Mucosa of rectum (tissue), 2 donors: ENCODE measurements at regions not wholly inside any gene's neighbourhood (a gene's known extent, or its start where the extent isn't known, plus 50 kb on each side); places are given as distances from the start of the nearest gene placed in this dataset.
"Not testable (repeated sequence)": the region's sequence is repeated elsewhere in the genome, so short reads cannot be mapped to it uniquely, and the experiment has no call there.

ENCODE experiments used
- H3K27ac ChIP-seq, 2 donors: one replicate each; pipeline ENCODE4 v1.7.0; 2013; ENCODE audit warnings: inconsistent platforms in 2 of 2, low read depth in 2 of 2, low read length in 2 of 2
- H3K27me3 ChIP-seq, 2 donors: one replicate each; pipeline ENCODE4 v1.7.0; 2013; ENCODE audit warnings: low read length in 2 of 2; ENCODE audit not compliant: control insufficient read depth in 2 of 2, insufficient read depth in 2 of 2
- H3K36me3 ChIP-seq, 2 donors: one replicate each; pipeline ENCODE4 v1.7.0; 2013; ENCODE audit warnings: low read length in 2 of 2; ENCODE audit not compliant: control insufficient read depth in 2 of 2, insufficient read depth in 2 of 2
- H3K4me1 ChIP-seq, 2 donors: one replicate each; pipeline ENCODE4 v1.7.0; 2013; ENCODE audit warnings: low read length in 2 of 2, mild to moderate bottlenecking in 1 of 2; ENCODE audit not compliant: control insufficient read depth in 2 of 2, insufficient read depth in 2 of 2
- H3K4me3 ChIP-seq, 2 donors: one replicate each; pipeline ENCODE4 v1.7.0; 2013; ENCODE audit warnings: low read length in 2 of 2
- H3K9ac ChIP-seq, 2 donors: one replicate each; pipeline ENCODE4 v1.7.0; 2013; ENCODE audit warnings: low read length in 2 of 2, low read depth in 1 of 2, mild to moderate bottlenecking in 1 of 2
- H3K9me3 ChIP-seq, 2 donors: one replicate each; pipeline ENCODE4 v1.7.0; 2013; ENCODE audit warnings: low read length in 2 of 2; ENCODE audit not compliant: control insufficient read depth in 2 of 2
- donor health status: healthy.
- donor health status: Normal muscosa, but diverticular disease.

GRCh38 chr21:15976807-15977206 is 247.0 kb downstream of the USP25 start:
- no peak overlapping the region for H3K9ac ChIP-seq

GRCh38 chr21:15978215-15978738 is 248.5 kb downstream of the USP25 start:
- Histone ChIP-seq H3K36me3 (no peaks in the 10 kb centered on the region), H3K27me3 (no peaks in the 10 kb centered on the region), H3K9me3 (no peaks in the 10 kb centered on the region), H3K27ac (no peak overlapping the region), H3K4me3 (no peak overlapping the region), H3K4me1 (no peaks in the 10 kb centered on the region), H3K9ac (no peak overlapping the region)

More at GRCh38 chr21:15976807-15977206, 247.0 kb downstream of the USP25 start:
- Histone ChIP-seq H3K4me3 (no peak overlapping the region), H3K9me3 (no peaks in the 10 kb centered on the region), H3K36me3 (no peaks in the 10 kb centered on the region), H3K27ac (no peak overlapping the region), H3K4me1 (no peaks in the 10 kb centered on the region), H3K27me3 (no peaks in the 10 kb centered on the region)

GRCh38 chr21:15979493-15979892 is 249.7 kb downstream of the USP25 start:
- not testable (repeated sequence) for H3K4me3 ChIP-seq

GRCh38 chr21:15986277-15986676 is 256.5 kb downstream of the USP25 start:
- Histone ChIP-seq H3K27ac (no peak overlapping the region), H3K27me3 (no peaks in the 10 kb centered on the region), H3K9ac (no peak overlapping the region), H3K9me3 (no peaks in the 10 kb centered on the region), H3K4me1 (no peaks in the 10 kb centered on the region), H3K36me3 (no peaks in the 10 kb centered on the region), H3K4me3 (no peak overlapping the region)

More at GRCh38 chr21:15979493-15979892, 249.7 kb downstream of the USP25 start:
- H3K36me3 ChIP-seq, H3K9me3 ChIP-seq, H3K4me1 ChIP-seq, H3K27me3 ChIP-seq, H3K27ac ChIP-seq, H3K9ac ChIP-seq: not testable (repeated sequence)

- Histone ChIP-seq H3K4me3 (no peak overlapping the region), H3K9me3 (no peaks in the 10 kb centered on the region), H3K4me1 (no peaks in the 10 kb centered on the region), H3K9ac (no peak overlapping the region), H3K27ac (no peak overlapping the region), H3K36me3 (no peaks in the 10 kb centered on the region), H3K27me3 (no peaks in the 10 kb centered on the region)
Measured at GRCh38 chr21:15992171-15992570, 262.4 kb downstream of the USP25 start.

GRCh38 chr21:15993951-15994350 is 264.2 kb downstream of the USP25 start:
- H3K27me3 ChIP-seq, result no peaks in the 10 kb centered on the region
- H3K36me3 ChIP-seq, result no peaks in the 10 kb centered on the region
- no peaks in the 10 kb centered on the region for H3K9me3 ChIP-seq
- no peak overlapping the region for H3K9ac ChIP-seq
- no peak overlapping the region for H3K27ac ChIP-seq
- H3K4me3 ChIP-seq, result no peak overlapping the region
- H3K4me1 ChIP-seq, result no peaks in the 10 kb centered on the region

- H3K9ac ChIP-seq, result no peak overlapping the region
- H3K4me1 ChIP-seq, result no peaks in the 10 kb centered on the region
- H3K27ac ChIP-seq, result no peak overlapping the region
- H3K36me3 ChIP-seq, result no peaks in the 10 kb centered on the region
- H3K9me3 ChIP-seq, result no peaks in the 10 kb centered on the region
- H3K4me3 ChIP-seq, result no peak overlapping the region
- H3K27me3 ChIP-seq, result no peaks in the 10 kb centered on the region
Measured at GRCh38 chr21:15999741-16000140, 270.0 kb downstream of the USP25 start.

- Histone ChIP-seq H3K36me3 (no peaks in the 10 kb centered on the region), H3K4me3 (no peak overlapping the region), H3K4me1 (no peaks in the 10 kb centered on the region), H3K27me3 (no peaks in the 10 kb centered on the region), H3K9me3 (no peaks in the 10 kb centered on the region), H3K27ac (no peak overlapping the region), H3K9ac (no peak overlapping the region)
Measured at GRCh38 chr21:16002874-16003466, 273.2 kb downstream of the USP25 start.

- Histone ChIP-seq H3K36me3 (no peaks in the 10 kb centered on the region), H3K27ac (no peak overlapping the region), H3K9me3 (no peaks in the 10 kb centered on the region), H3K4me1 (no peaks in the 10 kb centered on the region), H3K27me3 (no peaks in the 10 kb centered on the region), H3K4me3 (no peak overlapping the region), H3K9ac (no peak overlapping the region)
Measured at GRCh38 chr21:16004086-16004485, 274.3 kb downstream of the USP25 start.

- Histone ChIP-seq H3K9me3 (no peaks in the 10 kb centered on the region), H3K36me3 (no peaks in the 10 kb centered on the region), H3K4me1 (no peaks in the 10 kb centered on the region), H3K27me3 (no peaks in the 10 kb centered on the region), H3K27ac (no peak overlapping the region), H3K4me3 (no peak overlapping the region), H3K9ac (no peak overlapping the region)
Measured at GRCh38 chr21:16004523-16004922, 274.7 kb downstream of the USP25 start.
